B cell (primary cell): ENCODE measurements at regions not wholly inside any gene's neighbourhood (a gene's known extent, or its start where the extent isn't known, plus 50 kb on each side); places are given as distances from the start of the nearest gene placed in this dataset.

Experiments
- ATAC-seq: fragments of 200-7000 bp; cut with Tn5 transposase; one replicate; pipeline ENCODE4 v1.10.0; 2021; ENCODE audit warnings: low read depth, mild to moderate bottlenecking, moderate number of reproducible peaks, moderate library complexity
- CTCF ChIA-PET: fragments of 350-600 bp; sonication (Branson Sonifier 250); formaldehyde crosslinking; loops from one replicate; lab custom pipeline; 2021; ENCODE audit warnings: antibody characterized with exemption, inconsistent platforms; lab: Charles Lee
- POLR2A ChIA-PET: fragments of 350-600 bp; sonication (Branson Sonifier 250); formaldehyde crosslinking; loops from one replicate; lab custom pipeline; 2021; ENCODE audit warnings: antibody characterized with exemption; lab: Charles Lee
- DNase-seq: peaks from one replicate; pipeline ENCODE4 v3.0.0; 2013
- H2AFZ ChIP-seq: 2 replicates; pipeline ENCODE4 v1.6.1; 2012; ENCODE audit warnings: mild to moderate bottlenecking, low read depth, low read length; ENCODE audit not compliant: insufficient read depth, poor library complexity, severe bottlenecking
- H3K27ac ChIP-seq, 2 donors: 1 replicate in 1 of 2; 2 replicates in 1 of 2; pipeline ENCODE4 v1.5.1; 2012 to 2013; ENCODE audit warnings: low read length in 2 of 2, mild to moderate bottlenecking in 2 of 2, moderate library complexity in 1 of 2
- H3K27me3 ChIP-seq, 4 experiments: fragments of 200-600 bp in 1 of 4; sonication (generic) in 1 of 4; replicated peaks in 1 of 4; 1 replicate in 2 of 4; 2 replicates in 2 of 4; pipeline versions ENCODE4 v1.6.1 to v1.7.0; 2013 to 2016; ENCODE audit warnings: low read length in 3 of 4, mild to moderate bottlenecking in 2 of 4, mixed read lengths in 1 of 4, moderate library complexity in 1 of 4; ENCODE audit not compliant: insufficient read depth in 4 of 4, control insufficient read depth in 3 of 4; ENCODE audit errors: control extremely low read depth in 1 of 4
- H3K36me3 ChIP-seq, 2 experiments: replicated peaks in 1 of 2; 1 replicate in 1 of 2; 2 replicates in 1 of 2; pipeline versions ENCODE4 v1.6.1 to v1.7.1; 2013; ENCODE audit warnings: low read length in 1 of 2; ENCODE audit not compliant: insufficient read depth in 2 of 2, control insufficient read depth in 1 of 2; ENCODE audit errors: control extremely low read depth in 1 of 2, extremely low read depth in 1 of 2
- H3K4me1 ChIP-seq, 2 donors: fragments of 200-600 bp in 1 of 2; sonication (generic) in 1 of 2; 1 replicate in 1 of 2; 2 replicates in 1 of 2; pipeline versions ENCODE4 v1.5.1 to v1.6.1; 2013 to 2017; ENCODE audit warnings: low read length in 2 of 2; ENCODE audit not compliant: control insufficient read depth in 2 of 2, insufficient read depth in 2 of 2
- H3K4me2 ChIP-seq: replicated peaks from 2 replicates; pipeline ENCODE3; 2012; ENCODE audit warnings: mild to moderate bottlenecking, low read depth, low read length; ENCODE audit not compliant: poor library complexity, severe bottlenecking
- H3K4me3 ChIP-seq, 5 experiments: fragments of 200-600 bp in 1 of 5; sonication (generic) in 1 of 5; 1 replicate in 3 of 5; 2 replicates in 2 of 5; pipeline versions ENCODE4 v1.5.1 to v1.7.0; 2011 to 2016; ENCODE audit warnings: low read length in 4 of 5, mild to moderate bottlenecking in 4 of 5, low read depth in 2 of 5, control low read depth in 1 of 5, moderate library complexity in 1 of 5; ENCODE audit not compliant: insufficient read depth in 1 of 5; ENCODE audit errors: control extremely low read depth in 1 of 5, extremely low read depth in 1 of 5
- H3K79me2 ChIP-seq: fragments of 200-600 bp; sonication (generic); one replicate; pipeline ENCODE4 v1.6.0; 2016; ENCODE audit warnings: low read length; ENCODE audit not compliant: control insufficient read depth, insufficient read depth
- H3K9ac ChIP-seq: fragments of 200-600 bp; sonication (generic); 2 replicates; pipeline ENCODE4 v1.6.1; 2017; ENCODE audit warnings: mild to moderate bottlenecking, low read length, moderate library complexity
- H3K9me3 ChIP-seq, 3 donors: one replicate each; pipeline versions ENCODE4 v1.6.1 to v1.7.1; 2013; ENCODE audit warnings: low read length in 2 of 3; ENCODE audit not compliant: control insufficient read depth in 2 of 3, insufficient read depth in 1 of 3; ENCODE audit errors: control extremely low read depth in 1 of 3
- H4K20me1 ChIP-seq: 2 replicates; pipeline ENCODE4 v1.6.0; 2012; ENCODE audit warnings: mild to moderate bottlenecking, low read length; ENCODE audit not compliant: insufficient read depth, control insufficient read depth, poor library complexity, severe bottlenecking
- H3K27ac Mint-ChIP-seq: one replicate; pipeline ENCODE4 v1.8.0; 2021; ENCODE audit warnings: mixed read lengths
- H3K27me3 Mint-ChIP-seq: one replicate; pipeline ENCODE4 v1.8.0; 2021; ENCODE audit warnings: mixed read lengths
- H3K4me1 Mint-ChIP-seq: one replicate; pipeline ENCODE4 v1.8.0; 2021; ENCODE audit warnings: mixed read lengths
- H3K4me3 Mint-ChIP-seq: one replicate; pipeline ENCODE4 v1.8.0; 2021; ENCODE audit warnings: mixed read lengths
- H3K9me3 Mint-ChIP-seq: one replicate; pipeline ENCODE4 v1.8.0; 2022; ENCODE audit warnings: mixed read lengths; ENCODE audit not compliant: insufficient read depth
- CTCF ChIP-seq: fragments of 200-600 bp; IDR thresholded peaks from one replicate; pipeline ENCODE4 v1.8.0; 2022; ENCODE audit warnings: antibody characterized with exemption, mild to moderate bottlenecking
- EZH2 ChIP-seq: IDR thresholded peaks from 2 replicates; pipeline ENCODE4 v1.6.1; 2012; ENCODE audit warnings: borderline replicate concordance, low read depth, mild to moderate bottlenecking, moderate library complexity, low read length; ENCODE audit not compliant: insufficient read depth, poor library complexity, severe bottlenecking
- WGBS: methylation state at CpG from one replicate; pipeline ENCODE4 v1.1.5; 2013; ENCODE audit warnings: missing lambda C conversion rate; ENCODE audit not compliant: insufficient coverage; 5-methylcytosine and 5-hydroxymethylcytosine counted together
- intact Hi-C: fragments of 100-400 bp; cut with micrococcal nuclease; formaldehyde crosslinking; loops from one replicate; pipeline ENCODE4 v1.10.0; 2022

DNA sequence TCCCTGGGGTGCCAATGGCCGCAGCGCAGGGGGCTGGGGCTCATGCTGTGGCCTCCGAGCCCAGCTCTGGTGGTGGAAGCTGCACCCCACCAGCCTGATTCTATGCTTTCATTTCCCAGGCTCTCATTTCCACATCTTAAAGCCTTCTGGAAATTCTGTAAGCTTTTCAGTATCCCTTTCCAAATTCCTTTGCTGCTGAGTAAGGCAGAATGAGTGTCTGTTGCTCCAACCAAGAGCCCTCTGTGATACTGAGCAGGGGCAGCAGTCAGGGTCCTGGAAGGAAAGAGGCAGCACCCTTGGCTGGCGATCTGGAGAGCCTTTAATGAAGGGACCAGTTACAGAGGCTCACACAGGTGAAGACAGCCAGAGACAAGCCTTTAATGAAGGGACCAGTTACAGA is 79.5 kb upstream of the FOXF1 start:
- H2AFZ ChIP-seq: no peak overlapping the region
- H3K4me1 ChIP-seq: no peaks in the 10 kb centered on the region
- no peaks in the 10 kb centered on the region for H3K9me3 Mint-ChIP-seq
- no peak overlapping the region for H3K4me3 ChIP-seq
- H3K27ac Mint-ChIP-seq: no peak overlapping the region
- no peak overlapping the region for H3K27ac ChIP-seq
- H3K79me2 ChIP-seq: no peaks in the 10 kb centered on the region
- ChIA-PET POLR2A (no interaction called here), CTCF (no interaction called here)
- H3K27me3 Mint-ChIP-seq: peaks cover 5% of the 10 kb centered on the region
- WGBS: 90% methylated on average over 3 of the region's 4 CpGs
- DNase-seq: no peak
- H3K4me3 Mint-ChIP-seq: no peak overlapping the region
- H3K36me3 ChIP-seq: no peaks in the 10 kb centered on the region
- intact Hi-C loops: no loop called here
- no peak overlapping the region for H3K4me2 ChIP-seq
- no peaks in the 10 kb centered on the region for H3K4me1 Mint-ChIP-seq
- ATAC-seq: no peak
- no peaks in the 10 kb centered on the region for H3K27me3 ChIP-seq
- peaks cover 0 to 10% (median 0%) of the 10 kb centered on the region in 3 donors for H3K9me3 ChIP-seq
- no peak overlapping the region for H3K9ac ChIP-seq
- no peak for TF ChIP-seq EZH2
- no peak for TF ChIP-seq CTCF
- no peaks in the 10 kb centered on the region for H4K20me1 ChIP-seq

DNA sequence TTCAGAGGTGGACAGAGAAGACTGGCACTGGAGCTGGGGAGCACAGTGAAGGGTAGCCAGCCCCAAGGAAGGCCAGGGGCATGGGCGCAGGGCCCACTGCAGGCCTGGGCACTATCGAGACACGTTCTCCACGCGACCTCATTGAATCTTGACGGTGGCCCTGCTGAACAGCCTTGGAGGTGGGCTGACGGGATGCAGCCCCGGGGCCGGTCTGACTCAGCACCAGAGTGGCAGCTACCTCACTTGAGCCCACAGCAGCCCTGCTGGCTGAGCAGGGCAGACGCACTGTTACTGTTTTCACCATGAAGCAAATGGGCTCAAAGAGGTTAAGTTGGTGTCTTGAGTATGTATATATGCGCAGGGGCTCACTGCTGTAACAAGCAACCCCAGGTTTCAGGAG is 78.8 kb upstream of the FOXF1 start:
- Histone ChIP-seq H3K4me2 (no peak overlapping the region), H3K27ac (no peak overlapping the region), H3K4me3 (no peak overlapping the region), H3K79me2 (no peaks in the 10 kb centered on the region), H2AFZ (no peak overlapping the region), H3K36me3 (no peaks in the 10 kb centered on the region), H3K4me1 (no peaks in the 10 kb centered on the region), H4K20me1 (no peaks in the 10 kb centered on the region), H3K9me3 (peaks cover 0 to 7% (median 0%) of the 10 kb centered on the region in 3 donors), H3K27me3 (no peaks in the 10 kb centered on the region), H3K9ac (no peak overlapping the region)
- 89% methylated on average over 10 of the region's 11 CpGs for WGBS
- ChIA-PET POLR2A (no interaction called here), CTCF (interaction anchor here (0.8 kb wide), 1 partner anchor 10 kb away, joined by 4 read pairs; no protein-coding TSS in a partner anchor)
- H3K27ac Mint-ChIP-seq: no peak overlapping the region
- no peak for ATAC-seq
- no peak overlapping the region for H3K4me3 Mint-ChIP-seq
- TF ChIP-seq EZH2 (no peak), CTCF (no peak)
- intact Hi-C loops: no loop called here
- no peak for DNase-seq
- H3K9me3 Mint-ChIP-seq: no peaks in the 10 kb centered on the region
- peaks cover 4% of the 10 kb centered on the region for H3K27me3 Mint-ChIP-seq
- no peaks in the 10 kb centered on the region for H3K4me1 Mint-ChIP-seq
